IPS-18c (cell line): ENCODE measurements at regions not wholly inside any gene's neighbourhood (a gene's known extent, or its start where the extent isn't known, plus 50 kb on each side); places are given as distances from the start of the nearest gene placed in this dataset.
"Not testable (repeated sequence)": the region's sequence is repeated elsewhere in the genome, so short reads cannot be mapped to it uniquely, and the experiment has no call there.

ENCODE experiments used
- H3K4me3 ChIP-seq: 2 replicates; pipeline ENCODE4 v1.7.0; 2013; ENCODE audit warnings: low read depth, mild to moderate bottlenecking, low read length, moderate library complexity; ENCODE audit not compliant: insufficient read depth
- H3K9me3 ChIP-seq: one replicate; pipeline ENCODE4 v1.6.1; 2013; ENCODE audit warnings: mild to moderate bottlenecking, low read length, moderate library complexity; ENCODE audit not compliant: control insufficient read depth, insufficient read depth

GRCh38 chr9:85302938-85303756 is 438.6 kb downstream of the AGTPBP1 start:
- H3K4me3 ChIP-seq, result no peak overlapping the region
- H3K9me3 ChIP-seq, result no peaks in the 10 kb centered on the region

- H3K4me3 ChIP-seq, result no peak overlapping the region
- H3K9me3 ChIP-seq, result peaks cover 3% of the 10 kb centered on the region
Observed at GRCh38 chr9:85298499-85298898, 443.3 kb downstream of the AGTPBP1 start.

GRCh38 chr9:85295244-85295643 is 446.5 kb downstream of the AGTPBP1 start:
- H3K9me3 ChIP-seq, H3K4me3 ChIP-seq: not testable (repeated sequence)

GRCh38 chr9:85292261-85292660 is 449.5 kb downstream of the AGTPBP1 start:
- Histone ChIP-seq H3K4me3 (no peak overlapping the region), H3K9me3 (peaks cover 4% of the 10 kb centered on the region)

- Histone ChIP-seq H3K4me3 (no peak overlapping the region), H3K9me3 (peaks cover 4% of the 10 kb centered on the region)
Observed at GRCh38 chr9:85291266-85291665, 450.5 kb downstream of the AGTPBP1 start.

- H3K4me3 ChIP-seq, result no peak overlapping the region
- H3K9me3 ChIP-seq, result peaks cover 4% of the 10 kb centered on the region
Observed at GRCh38 chr9:85290019-85290418, 451.7 kb downstream of the AGTPBP1 start.

- peaks cover 4% of the 10 kb centered on the region for H3K9me3 ChIP-seq
- H3K4me3 ChIP-seq, result no peak overlapping the region
Observed at GRCh38 chr9:85289142-85289541, 452.6 kb downstream of the AGTPBP1 start.

GRCh38 chr9:85283421-85283820 is 458.3 kb downstream of the AGTPBP1 start:
- no peak overlapping the region for H3K4me3 ChIP-seq

GRCh38 chr9:85278769-85279168 is 463.0 kb downstream of the AGTPBP1 start:
- no peak overlapping the region for H3K4me3 ChIP-seq
- peaks cover 2% of the 10 kb centered on the region for H3K9me3 ChIP-seq

More at GRCh38 chr9:85283421-85283820, 458.3 kb downstream of the AGTPBP1 start:
- H3K9me3 ChIP-seq, result peaks cover 2% of the 10 kb centered on the region

GRCh38 chr9:85276741-85277140 is 465.0 kb downstream of the AGTPBP1 start:
- Histone ChIP-seq H3K9me3 (peaks cover 2% of the 10 kb centered on the region), H3K4me3 (no peak overlapping the region)

- Histone ChIP-seq H3K9me3 (no peaks in the 10 kb centered on the region), H3K4me3 (no peak overlapping the region)
Observed at GRCh38 chr9:85269811-85270210, 471.9 kb downstream of the AGTPBP1 start.

GRCh38 chr9:85268131-85268530 is 473.6 kb downstream of the AGTPBP1 start:
- H3K9me3 ChIP-seq, result no peaks in the 10 kb centered on the region
- H3K4me3 ChIP-seq, result no peak overlapping the region

- Histone ChIP-seq H3K9me3 (no peaks in the 10 kb centered on the region), H3K4me3 (no peak overlapping the region)
Observed at GRCh38 chr9:85264695-85265094, 477.1 kb downstream of the AGTPBP1 start.

GRCh38 chr9:85263288-85263687 is 478.5 kb downstream of the AGTPBP1 start:
- Histone ChIP-seq H3K9me3 (no peaks in the 10 kb centered on the region), H3K4me3 (no peak overlapping the region)

GRCh38 chr9:85262333-85262732 is 479.4 kb downstream of the AGTPBP1 start:
- H3K9me3 ChIP-seq, result no peaks in the 10 kb centered on the region
- no peak overlapping the region for H3K4me3 ChIP-seq

GRCh38 chr9:85260275-85260845 is 481.4 kb downstream of the AGTPBP1 start:
- Histone ChIP-seq H3K4me3 (no peak overlapping the region), H3K9me3 (no peaks in the 10 kb centered on the region)

- Histone ChIP-seq H3K4me3 (no peak overlapping the region), H3K9me3 (no peaks in the 10 kb centered on the region)
Observed at GRCh38 chr9:85258823-85259370, 482.9 kb downstream of the AGTPBP1 start.

- H3K9me3 ChIP-seq, result no peaks in the 10 kb centered on the region
- no peak overlapping the region for H3K4me3 ChIP-seq
Observed at GRCh38 chr9:85258236-85258635, 483.5 kb downstream of the AGTPBP1 start.
